Transverse colon (tissue), 4 donors: ENCODE measurements at regions not wholly inside any gene's neighbourhood (a gene's known extent, or its start where the extent isn't known, plus 50 kb on each side); places are given as distances from the start of the nearest gene placed in this dataset.

Experiments
- CTCF ChIP-seq, 5 experiments: fragments of 200-600 bp in 3 of 5; fragments of 450-650 bp in 2 of 5; sonication (generic) in 3 of 5; IDR thresholded peaks; 1 replicate in 2 of 5; 2 replicates in 3 of 5; pipeline ENCODE4 v1.5.1; 2016 to 2017; ENCODE audit warnings: antibody characterized with exemption in 5 of 5, inconsistent platforms in 3 of 5, mild to moderate bottlenecking in 2 of 5, moderate library complexity in 1 of 5
- EP300 ChIP-seq: sonication (generic); formaldehyde crosslinking; IDR thresholded peaks from one replicate; pipeline ENCODE4 v1.6.1; 2017; ENCODE audit warnings: antibody characterized with exemption, low read depth
- POLR2A ChIP-seq: fragments of 450-650 bp; IDR thresholded peaks from one replicate; pipeline ENCODE4 v1.6.1; 2016; ENCODE audit warnings: antibody characterized with exemption, mild to moderate bottlenecking, moderate library complexity
- POLR2AphosphoS5 ChIP-seq, 3 donors: sonication (generic); formaldehyde crosslinking; IDR thresholded peaks; one replicate each; pipeline ENCODE4 v1.6.1; 2016; ENCODE audit warnings: antibody characterized with exemption in 3 of 3

- TF ChIP-seq CTCF (IDR thresholded peaks at IDR 0.05) (no peak), POLR2AphosphoS5 (IDR thresholded peaks at IDR 0.05) (no peak), POLR2A (no peak), EP300 (no peak)
Observed at GRCh38 chr21:16421965-16422364, 692.2 kb downstream of the USP25 start.
